Skeletal muscle tissue (tissue), 3 donors: ENCODE measurements at regions not wholly inside any gene's neighbourhood (a gene's known extent, or its start where the extent isn't known, plus 50 kb on each side); places are given as distances from the start of the nearest gene placed in this dataset.

ENCODE experiments used
- H3K27ac ChIP-seq: one replicate; pipeline ENCODE4 v1.7.0; 2013; ENCODE audit warnings: mild to moderate bottlenecking, low read depth, low read length, inconsistent platforms
- H3K27me3 ChIP-seq, 3 donors: one replicate each; pipeline ENCODE4 v1.7.0; 2013; ENCODE audit warnings: low read length in 3 of 3; ENCODE audit not compliant: control insufficient read depth in 3 of 3, insufficient read depth in 3 of 3
- H3K36me3 ChIP-seq, 3 donors: one replicate each; pipeline ENCODE4 v1.7.0; 2013; ENCODE audit warnings: low read length in 3 of 3; ENCODE audit not compliant: control insufficient read depth in 3 of 3, insufficient read depth in 3 of 3
- H3K4me1 ChIP-seq, 3 donors: one replicate each; pipeline ENCODE4 v1.7.0; 2013; ENCODE audit warnings: low read length in 3 of 3, mild to moderate bottlenecking in 3 of 3; ENCODE audit not compliant: control insufficient read depth in 3 of 3, insufficient read depth in 3 of 3
- H3K4me3 ChIP-seq, 3 donors: one replicate each; pipeline ENCODE4 v1.7.0; 2013; ENCODE audit warnings: low read length in 3 of 3
- H3K9ac ChIP-seq, 3 donors: one replicate each; pipeline ENCODE4 v1.7.0; 2013; ENCODE audit warnings: low read length in 3 of 3, mild to moderate bottlenecking in 3 of 3, moderate library complexity in 2 of 3, low read depth in 1 of 3
- H3K9me3 ChIP-seq, 3 donors: one replicate each; pipeline ENCODE4 v1.7.0; 2013; ENCODE audit warnings: low read length in 3 of 3; ENCODE audit not compliant: control insufficient read depth in 3 of 3
- donor health status: Osteomylitis.

DNA sequence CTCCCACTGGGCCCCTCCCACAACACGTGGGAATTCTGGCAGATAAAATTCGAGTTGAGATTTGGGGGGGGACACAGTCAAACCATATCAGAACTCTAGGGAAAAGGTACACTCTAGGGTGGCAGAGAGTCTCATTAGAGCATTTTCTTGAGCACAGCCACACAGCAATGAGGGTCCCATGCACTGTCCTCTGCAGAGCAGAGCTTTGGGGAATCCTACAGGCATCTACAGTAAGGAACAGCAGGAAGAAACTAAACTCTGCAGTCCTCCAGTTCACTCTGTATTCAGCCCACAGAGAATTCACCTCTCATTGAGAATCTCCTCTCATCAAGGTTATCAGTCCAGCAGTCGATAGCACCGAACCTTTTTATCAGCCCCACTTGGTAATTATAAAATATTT is 438.6 kb upstream of the NOX3 start:
- Histone ChIP-seq H3K9me3 (no peaks in the 10 kb centered on the region), H3K36me3 (no peaks in the 10 kb centered on the region), H3K27ac (no peak overlapping the region), H3K27me3 (no peaks in the 10 kb centered on the region), H3K4me3 (no peak overlapping the region), H3K9ac (no peak overlapping the region), H3K4me1 (no peaks in the 10 kb centered on the region)

DNA sequence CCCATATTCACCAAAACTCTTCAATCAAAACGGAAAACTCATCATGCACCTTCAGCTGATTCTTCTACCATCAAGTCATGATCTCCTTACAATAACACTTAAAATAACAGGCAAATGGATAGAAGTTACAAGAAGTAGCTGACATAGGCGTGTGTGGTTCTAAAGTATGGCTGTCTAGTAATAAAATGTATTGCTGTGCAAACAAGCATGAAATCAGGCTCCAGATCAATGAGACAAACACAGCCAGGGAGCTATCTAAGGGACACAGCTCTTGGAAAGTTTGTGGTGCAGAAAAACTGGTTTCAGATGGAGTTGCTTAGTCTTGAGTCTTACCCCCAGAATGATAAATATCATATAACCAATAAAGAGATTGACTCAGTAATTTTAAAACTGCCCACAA is 434.8 kb upstream of the NOX3 start:
- Histone ChIP-seq H3K4me1 (no peaks in the 10 kb centered on the region), H3K36me3 (no peaks in the 10 kb centered on the region), H3K4me3 (no peak overlapping the region), H3K27ac (no peak overlapping the region), H3K9me3 (no peaks in the 10 kb centered on the region), H3K27me3 (peaks cover 0 to 2% (median 0%) of the 10 kb centered on the region in 3 donors), H3K9ac (no peak overlapping the region)

GRCh38 chr6:155889410-155889809 is 433.8 kb upstream of the NOX3 start:
- no peaks in the 10 kb centered on the region for H3K4me1 ChIP-seq
- H3K9me3 ChIP-seq = no peaks in the 10 kb centered on the region
- no peak overlapping the region for H3K27ac ChIP-seq
- peaks cover 0 to 2% (median 0%) of the 10 kb centered on the region in 3 donors for H3K27me3 ChIP-seq
- H3K9ac ChIP-seq = no peak overlapping the region
- H3K36me3 ChIP-seq = no peaks in the 10 kb centered on the region
- no peak overlapping the region for H3K4me3 ChIP-seq

DNA sequence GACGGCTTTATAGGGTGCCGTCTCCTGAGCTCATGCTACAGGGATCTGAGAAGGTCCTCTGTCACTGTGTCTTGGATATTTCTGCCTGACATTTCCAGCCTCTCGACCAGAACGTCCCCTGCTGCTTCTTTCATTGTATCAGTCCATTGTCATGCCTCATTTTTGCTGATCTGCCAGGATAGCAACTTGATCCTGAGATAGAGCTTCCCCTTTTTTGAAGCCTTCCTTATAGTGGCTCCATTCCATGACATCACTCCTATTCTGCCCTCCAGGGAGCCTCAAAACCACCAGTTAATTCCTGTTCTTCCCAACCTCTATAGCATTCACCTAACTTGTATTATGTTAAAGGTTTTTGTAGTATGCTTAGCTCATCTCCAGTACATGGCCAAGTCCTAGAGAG is 431.8 kb upstream of the NOX3 start:
- H3K9me3 ChIP-seq = no peaks in the 10 kb centered on the region
- H3K27me3 ChIP-seq = peaks cover 0 to 2% (median 0%) of the 10 kb centered on the region in 3 donors
- H3K27ac ChIP-seq = no peak overlapping the region
- H3K36me3 ChIP-seq = no peaks in the 10 kb centered on the region
- H3K4me1 ChIP-seq = peaks cover 0 to 2% (median 0%) of the 10 kb centered on the region in 3 donors
- no peak overlapping the region for H3K4me3 ChIP-seq
- no peak overlapping the region for H3K9ac ChIP-seq

DNA sequence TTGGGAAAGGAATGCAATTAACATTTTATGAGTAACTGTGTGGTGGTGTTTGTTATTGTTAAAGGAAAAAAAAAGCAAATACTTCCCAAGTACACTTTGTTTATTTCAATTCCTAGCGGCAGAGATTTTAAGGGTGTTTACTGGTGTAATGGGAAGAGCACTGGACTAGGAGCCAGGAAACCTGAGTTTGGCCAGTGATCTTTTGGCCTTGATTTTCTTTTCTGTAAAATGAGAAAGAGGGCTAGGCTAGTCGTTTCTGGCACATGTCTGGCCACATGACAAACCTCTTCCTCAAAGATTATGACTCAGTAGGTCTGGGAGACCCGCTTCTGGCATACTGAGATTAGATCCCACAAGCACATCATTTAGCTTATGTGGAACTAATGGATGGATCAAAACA is 428.1 kb upstream of the NOX3 start:
- Histone ChIP-seq H3K9ac (no peak overlapping the region), H3K4me1 (peaks cover 0 to 3% (median 2%) of the 10 kb centered on the region in 3 donors), H3K36me3 (no peaks in the 10 kb centered on the region), H3K9me3 (no peaks in the 10 kb centered on the region), H3K4me3 (no peak overlapping the region), H3K27ac (peak overlapping the region; percentile 15), H3K27me3 (peaks cover 0 to 2% (median 0%) of the 10 kb centered on the region in 3 donors)

DNA sequence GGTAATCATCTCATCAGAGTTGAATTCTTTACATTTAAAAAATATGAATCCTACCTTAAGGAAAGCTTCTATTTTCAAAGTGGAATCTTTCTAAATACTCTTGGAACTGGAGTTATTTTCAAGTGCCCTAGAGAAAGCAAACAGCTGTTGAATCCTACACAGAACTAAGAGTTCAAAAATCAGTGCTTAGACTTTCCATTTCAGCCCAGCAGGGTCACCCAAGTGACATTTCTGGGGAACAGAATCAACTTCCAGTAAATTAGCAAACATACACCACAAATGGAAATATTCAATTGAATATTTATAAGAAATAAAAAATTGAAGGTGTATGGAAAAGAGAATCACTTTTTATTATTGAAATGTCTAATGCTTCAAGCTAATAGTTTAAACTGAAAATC is 427.7 kb upstream of the NOX3 start:
- Histone ChIP-seq H3K9ac (no peak overlapping the region), H3K9me3 (no peaks in the 10 kb centered on the region), H3K36me3 (no peaks in the 10 kb centered on the region), H3K27ac (peak overlapping the region; percentile 15), H3K27me3 (peaks cover 0 to 2% (median 0%) of the 10 kb centered on the region in 3 donors), H3K4me1 (peaks cover 0 to 3% (median 2%) of the 10 kb centered on the region in 3 donors), H3K4me3 (no peak overlapping the region)

GRCh38 chr6:155882527-155883333 is 427.1 kb upstream of the NOX3 start:
- no peaks in the 10 kb centered on the region for H3K36me3 ChIP-seq
- no peaks in the 10 kb centered on the region for H3K9me3 ChIP-seq
- H3K4me1 ChIP-seq = peaks cover 0 to 3% (median 2%) of the 10 kb centered on the region in 3 donors
- no peak overlapping the region for H3K9ac ChIP-seq
- H3K27ac ChIP-seq = no peak overlapping the region
- H3K27me3 ChIP-seq = peaks cover 0 to 2% (median 0%) of the 10 kb centered on the region in 3 donors
- H3K4me3 ChIP-seq = no peak overlapping the region

GRCh38 chr6:155881826-155882526 is 426.3 kb upstream of the NOX3 start:
- Histone ChIP-seq H3K27me3 (no peaks in the 10 kb centered on the region), H3K27ac (no peak overlapping the region), H3K9me3 (no peaks in the 10 kb centered on the region), H3K4me1 (peaks cover 0 to 3% (median 2%) of the 10 kb centered on the region in 3 donors), H3K4me3 (no peak overlapping the region), H3K9ac (no peak overlapping the region), H3K36me3 (no peaks in the 10 kb centered on the region)

DNA sequence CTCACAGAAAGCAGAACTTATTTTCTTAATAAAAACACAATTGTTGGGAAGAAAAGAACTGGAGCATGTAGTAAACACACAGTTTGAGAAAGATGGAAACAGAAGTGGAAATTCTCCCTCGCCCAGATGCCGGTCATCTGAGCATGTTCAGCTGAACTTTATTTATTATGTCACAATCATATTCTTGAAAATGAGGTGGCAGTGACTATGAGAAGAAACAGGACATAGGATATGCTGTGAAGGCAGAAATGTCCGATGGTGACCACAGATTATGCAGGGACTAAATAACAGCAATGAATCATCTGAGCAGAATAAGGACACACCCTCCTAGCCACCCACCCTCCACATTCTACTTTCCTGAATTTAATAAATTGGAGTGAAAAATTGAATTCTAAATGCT is 425.3 kb upstream of the NOX3 start:
- Histone ChIP-seq H3K9me3 (no peaks in the 10 kb centered on the region), H3K4me1 (peaks cover 0 to 3% (median 2%) of the 10 kb centered on the region in 3 donors), H3K4me3 (no peak overlapping the region), H3K27ac (no peak overlapping the region), H3K27me3 (no peaks in the 10 kb centered on the region), H3K36me3 (no peaks in the 10 kb centered on the region), H3K9ac (no peak overlapping the region)

DNA sequence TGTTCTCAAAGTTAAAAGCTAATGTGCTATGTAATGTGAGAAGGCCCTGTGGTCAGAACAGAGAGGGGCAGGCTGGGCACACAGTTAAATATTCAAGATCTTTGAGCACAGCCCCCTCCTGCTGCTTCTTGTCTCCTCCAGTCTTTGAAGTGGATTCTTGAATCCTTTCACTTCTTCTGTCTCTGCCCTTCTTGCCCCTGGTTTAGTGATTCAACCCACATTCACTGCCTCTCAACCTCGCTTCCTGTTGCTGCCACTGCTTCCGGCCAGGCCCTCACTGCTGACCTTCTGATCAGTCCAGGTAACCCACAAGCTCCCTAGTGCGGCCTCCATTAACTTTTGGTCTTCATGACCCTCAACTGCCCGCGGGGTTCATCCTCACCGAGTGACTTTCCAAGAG is 417.3 kb upstream of the NOX3 start:
- no peak overlapping the region for H3K27ac ChIP-seq
- no peak overlapping the region for H3K9ac ChIP-seq
- H3K4me3 ChIP-seq = no peak overlapping the region
- H3K4me1 ChIP-seq = no peaks in the 10 kb centered on the region
- no peaks in the 10 kb centered on the region for H3K9me3 ChIP-seq
- H3K36me3 ChIP-seq = no peaks in the 10 kb centered on the region
- no peaks in the 10 kb centered on the region for H3K27me3 ChIP-seq
